Caco-2 (cell line): ENCODE measurements at regions not wholly inside any gene's neighbourhood (a gene's known extent, or its start where the extent isn't known, plus 50 kb on each side); places are given as distances from the start of the nearest gene placed in this dataset.
"Not testable (repeated sequence)": the region's sequence is repeated elsewhere in the genome, so short reads cannot be mapped to it uniquely, and the experiment has no call there.

Experiments used
- BruUV-seq: library from RNA; stranded (reverse); fragments of 400-500 nt; replicated peaks from 2 replicates; lab custom pipeline; 2021; lab: Mats Ljungman, UMichigan
- CTCF ChIA-PET: fragments of 300-600 bp; sonication (Branson Sonifier 250); formaldehyde crosslinking; loops from one replicate; lab custom pipeline; 2022; ENCODE audit warnings: antibody characterized with exemption; lab: Charles Lee
- POLR2A ChIA-PET: fragments of 300-600 bp; sonication (Branson Sonifier 250); formaldehyde crosslinking; loops from one replicate; lab custom pipeline; 2022; ENCODE audit warnings: antibody characterized with exemption; lab: Charles Lee
- DNase-seq, 2 experiments: peaks; one replicate each; pipeline versions ENCODE4 v3.0.0 to v3.0.0-alpha.2; 2020 to 2022
- H3K27me3 ChIP-seq: replicated peaks from 2 replicates; pipeline ENCODE4 v1.6.0; 2011; ENCODE audit warnings: low read length; ENCODE audit not compliant: control insufficient read depth, insufficient read depth
- H3K36me3 ChIP-seq: 2 replicates; pipeline ENCODE4 v1.5.1; 2011; ENCODE audit warnings: low read length; ENCODE audit not compliant: control insufficient read depth, insufficient read depth
- H3K4me1 ChIP-seq: fragments of 250-450 bp; sonication (Bioruptor Pico); 2 replicates; pipeline ENCODE4 v1.5.1; 2020; ENCODE audit warnings: mild to moderate bottlenecking
- H3K4me3 ChIP-seq: 2 replicates; pipeline ENCODE4 v1.5.1; 2011; ENCODE audit warnings: low read depth, mild to moderate bottlenecking, control low read depth, low read length
- H3K9me3 ChIP-seq: fragments of 250-450 bp; sonication (Bioruptor Pico); 2 replicates; pipeline ENCODE4 v1.5.1; 2020; ENCODE audit warnings: mild to moderate bottlenecking, moderate library complexity
- H3K27ac Mint-ChIP-seq: one replicate; pipeline ENCODE4 v1.8.0; 2022; ENCODE audit warnings: mixed read lengths; ENCODE audit not compliant: unreplicated experiment
- H3K27me3 Mint-ChIP-seq: one replicate; pipeline ENCODE4 v1.8.0; 2022; ENCODE audit warnings: mixed read lengths; ENCODE audit not compliant: insufficient read depth, unreplicated experiment
- H3K36me3 Mint-ChIP-seq: one replicate; pipeline ENCODE4 v1.8.0; 2022; ENCODE audit warnings: mild to moderate bottlenecking, mixed read lengths; ENCODE audit not compliant: insufficient read depth, unreplicated experiment
- H3K4me1 Mint-ChIP-seq: one replicate; pipeline ENCODE4 v1.8.0; 2022; ENCODE audit warnings: low read depth, mixed read lengths; ENCODE audit not compliant: unreplicated experiment
- H3K4me3 Mint-ChIP-seq: one replicate; pipeline ENCODE4 v1.8.0; 2022; ENCODE audit warnings: mild to moderate bottlenecking, moderate library complexity, mixed read lengths; ENCODE audit not compliant: unreplicated experiment
- H3K9me3 Mint-ChIP-seq: one replicate; pipeline ENCODE4 v1.8.0; 2022; ENCODE audit warnings: mixed read lengths; ENCODE audit not compliant: unreplicated experiment
- CTCF ChIP-seq, 2 experiments: fragments of 200-600 bp in 1 of 2; IDR thresholded peaks; 1 replicate in 1 of 2; 2 replicates in 1 of 2; pipeline versions ENCODE4 v1.5.1 to v1.8.0; 2011 to 2022; ENCODE audit warnings: antibody characterized with exemption in 1 of 2, control low read depth in 1 of 2, inconsistent platforms in 1 of 2, low read depth in 1 of 2, low read length in 1 of 2, mild to moderate bottlenecking in 1 of 2, moderate library complexity in 1 of 2; ENCODE audit not compliant: insufficient read depth in 1 of 2, severe bottlenecking in 1 of 2, unreplicated experiment in 1 of 2
- intact Hi-C: fragments of 100-400 bp; cut with micrococcal nuclease; formaldehyde crosslinking; loops from one replicate; pipeline ENCODE4 v1.10.0; 2022; ENCODE audit not compliant: unreplicated experiment

GRCh38 chr13:24563087-24563486 is 50.5 kb upstream of the PARP4 start:
- DNase-seq: no peak
- no peaks in the 10 kb centered on the region for H3K36me3 ChIP-seq
- intact Hi-C loops: no loop called here
- Mint-ChIP-seq H3K4me1 (no peaks in the 10 kb centered on the region), H3K36me3 (no peaks in the 10 kb centered on the region), H3K4me3 (no peak overlapping the region), H3K9me3 (no peaks in the 10 kb centered on the region), H3K27ac (no peak overlapping the region), H3K27me3 (peaks cover 15% of the 10 kb centered on the region)
- no peak for TF ChIP-seq CTCF (IDR thresholded peaks at IDR 0.05; ENCODE audit: insufficient read depth in 1 of 2, low read depth in 1 of 2, low read length in 1 of 2, severe bottlenecking in 1 of 2, unreplicated experiment in 1 of 2)
- CTCF ChIA-PET: no interaction called here
- H3K27me3 ChIP-seq: no peaks in the 10 kb centered on the region
- POLR2A ChIA-PET: no interaction called here
- no peaks in the 10 kb centered on the region for H3K4me1 ChIP-seq
- H3K9me3 ChIP-seq: no peaks in the 10 kb centered on the region
- no peak overlapping the region for H3K4me3 ChIP-seq
- no TSS peak for BruUV-seq

GRCh38 chr13:24563971-24564370 is 51.4 kb upstream of the PARP4 start:
- not testable (repeated sequence) for H3K4me3 ChIP-seq

GRCh38 chr13:24564881-24565280 is 52.3 kb upstream of the PARP4 start:
- no peaks in the 10 kb centered on the region for H3K4me1 ChIP-seq
- TF ChIP-seq CTCF (IDR thresholded peaks at IDR 0.05; ENCODE audit: insufficient read depth in 1 of 2, low read depth in 1 of 2, low read length in 1 of 2, severe bottlenecking in 1 of 2, unreplicated experiment in 1 of 2): no peak
- H3K9me3 ChIP-seq: no peaks in the 10 kb centered on the region
- H3K36me3 ChIP-seq: no peaks in the 10 kb centered on the region
- BruUV-seq: no TSS peak
- H3K4me3 ChIP-seq: no peak overlapping the region
- CTCF ChIA-PET: no interaction called here
- intact Hi-C loops: no loop called here
- peaks cover 6% of the 10 kb centered on the region for H3K27me3 Mint-ChIP-seq
- no peaks in the 10 kb centered on the region for H3K36me3 Mint-ChIP-seq
- POLR2A ChIA-PET: no interaction called here
- DNase-seq: no peak
- no peaks in the 10 kb centered on the region for H3K9me3 Mint-ChIP-seq
- H3K27ac Mint-ChIP-seq: no peak overlapping the region
- H3K4me1 Mint-ChIP-seq: no peaks in the 10 kb centered on the region
- no peak overlapping the region for H3K4me3 Mint-ChIP-seq
- no peaks in the 10 kb centered on the region for H3K27me3 ChIP-seq

More at GRCh38 chr13:24563971-24564370, 51.4 kb upstream of the PARP4 start:
- POLR2A ChIA-PET, H3K4me1 ChIP-seq, H3K4me3 Mint-ChIP-seq, BruUV-seq, CTCF ChIA-PET, H3K9me3 ChIP-seq, H3K9me3 Mint-ChIP-seq, H3K36me3 ChIP-seq, intact Hi-C loops, DNase-seq, H3K27me3 Mint-ChIP-seq, H3K27me3 ChIP-seq, H3K27ac Mint-ChIP-seq, H3K36me3 Mint-ChIP-seq, H3K4me1 Mint-ChIP-seq: not testable (repeated sequence)

- H3K4me3 ChIP-seq, H3K27me3 Mint-ChIP-seq, H3K36me3 ChIP-seq, H3K4me1 ChIP-seq, H3K27me3 ChIP-seq, intact Hi-C loops, H3K36me3 Mint-ChIP-seq, H3K9me3 Mint-ChIP-seq, BruUV-seq, H3K9me3 ChIP-seq, POLR2A ChIA-PET, H3K4me1 Mint-ChIP-seq, H3K27ac Mint-ChIP-seq, DNase-seq, CTCF ChIA-PET, H3K4me3 Mint-ChIP-seq: not testable (repeated sequence)
Observed at GRCh38 chr13:24567593-24567992, 55.0 kb upstream of the PARP4 start.
